IPS-NIHi7 (cell line): ENCODE measurements at regions not wholly inside any gene's neighbourhood (a gene's known extent, or its start where the extent isn't known, plus 50 kb on each side); places are given as distances from the start of the nearest gene placed in this dataset.
"Not testable (repeated sequence)": the region's sequence is repeated elsewhere in the genome, so short reads cannot be mapped to it uniquely, and the experiment has no call there.

Source experiments
- DNase-seq: peaks from one replicate; pipeline ENCODE4 v3.0.0; 2012; ENCODE audit warnings: mixed read lengths; ENCODE audit errors: extremely low spot score

- not testable (repeated sequence) for DNase-seq
Measured at GRCh38 chr3:6769532-6770396, 91.2 kb upstream of the GRM7 start.

- no peak for DNase-seq
Measured at GRCh38 chr3:6770397-6770690, 90.6 kb upstream of the GRM7 start.

- no peak for DNase-seq
Measured at GRCh38 chr3:6771171-6771570, 89.7 kb upstream of the GRM7 start.

GRCh38 chr3:6779140-6779539, 81.8 kb upstream of the GRM7 start:
- no peak for DNase-seq

- no peak for DNase-seq
Measured at GRCh38 chr3:6781092-6781491, 79.8 kb upstream of the GRM7 start.

- no peak for DNase-seq
Measured at GRCh38 chr3:6785726-6786125, 75.2 kb upstream of the GRM7 start.

- DNase-seq, result no peak
Measured at GRCh38 chr3:6791161-6791560, 69.8 kb upstream of the GRM7 start.

- peak; percentile 14 for DNase-seq
Measured at GRCh38 chr3:6799264-6799915, 61.5 kb upstream of the GRM7 start.

GRCh38 chr3:6803619-6804018, 57.3 kb upstream of the GRM7 start:
- DNase-seq, result no peak

- no peak for DNase-seq
Measured at GRCh38 chr3:6805236-6805635, 55.7 kb upstream of the GRM7 start.

GRCh38 chr3:6806991-6807390, 53.9 kb upstream of the GRM7 start:
- DNase-seq, result no peak

GRCh38 chr3:6807967-6808588, 52.8 kb upstream of the GRM7 start:
- no peak for DNase-seq

GRCh38 chr3:6809349-6809748, 51.6 kb upstream of the GRM7 start:
- no peak for DNase-seq
